ENCODE measurements at regions not wholly inside any gene's neighbourhood (a gene's known extent, or its start where the extent isn't known, plus 50 kb on each side); places are given as distances from the start of the nearest gene placed in this dataset.

- intact Hi-C loops (cut with DNase I, micrococcal nuclease) = no loop called here
Measured at GRCh38 chr11:112608509-112608908, 347.8 kb upstream of the PLET1 start.

GRCh38 chr11:112610494-112610893 is 349.8 kb upstream of the PLET1 start:
- Histone ChIP-seq H3K27me3 (ENCODE audit: control insufficient read depth in 1 of 2, insufficient read depth in 2 of 2, low read length in 2 of 2) (peaks cover 0 to 4% of the 10 kb centered on the region in 2 experiments), H3K36me3 (ENCODE audit: insufficient read depth, low read length) (no peaks in the 10 kb centered on the region), H3K4me3 (ENCODE audit: low read length) (no peak overlapping the region), H3K9me3 (ENCODE audit: control insufficient read depth in 1 of 2, insufficient read depth in 1 of 2, low read length in 2 of 2) (no peaks in the 10 kb centered on the region), H3K27ac (ENCODE audit: low read depth in 1 of 2, low read length in 2 of 2) (no peak overlapping the region), H3K4me1 (ENCODE audit: insufficient read depth, low read length) (no peaks in the 10 kb centered on the region)
- no peaks in the 10 kb centered on the region for H3K9me3 Mint-ChIP-seq
- CTCF ChIA-PET = no interaction called here
- peaks cover 37% of the 10 kb centered on the region for H3K27me3 Mint-ChIP-seq
- no peak for TF ChIP-seq CTCF (IDR thresholded peaks at IDR 0.05)
- H3K4me3 Mint-ChIP-seq = no peak overlapping the region
- no peaks in the 10 kb centered on the region for H3K4me1 Mint-ChIP-seq (ENCODE audit: low read depth)
- intact Hi-C loops (cut with DNase I, micrococcal nuclease) = no loop called here
- no peak overlapping the region for H3K27ac Mint-ChIP-seq
- POLR2A ChIA-PET = no interaction called here
- ATAC-seq (ENCODE audit: poor library complexity) (no peak), DNase-seq (no peak)
- H3K36me3 Mint-ChIP-seq (ENCODE audit: low read depth) = no peaks in the 10 kb centered on the region

More at GRCh38 chr11:112608509-112608908, 347.8 kb upstream of the PLET1 start:
- Histone ChIP-seq H3K4me1 (ENCODE audit: insufficient read depth, low read length) (no peaks in the 10 kb centered on the region), H3K27ac (ENCODE audit: low read depth in 1 of 2, low read length in 2 of 2) (no peak overlapping the region), H3K9me3 (ENCODE audit: control insufficient read depth in 1 of 2, insufficient read depth in 1 of 2, low read length in 2 of 2) (no peaks in the 10 kb centered on the region), H3K36me3 (ENCODE audit: insufficient read depth, low read length) (no peaks in the 10 kb centered on the region), H3K27me3 (ENCODE audit: control insufficient read depth in 1 of 2, insufficient read depth in 2 of 2, low read length in 2 of 2) (peaks cover 7 to 9% of the 10 kb centered on the region in 2 experiments), H3K4me3 (ENCODE audit: low read length) (no peak overlapping the region)
- TF ChIP-seq CTCF (IDR thresholded peaks at IDR 0.05) = no peak
- Mint-ChIP-seq H3K4me3 (no peak overlapping the region), H3K4me1 (ENCODE audit: low read depth) (no peaks in the 10 kb centered on the region), H3K27me3 (peaks cover 31% of the 10 kb centered on the region), H3K27ac (no peak overlapping the region), H3K36me3 (ENCODE audit: low read depth) (no peaks in the 10 kb centered on the region), H3K9me3 (no peaks in the 10 kb centered on the region)
- DNase-seq (no peak), ATAC-seq (ENCODE audit: poor library complexity) (no peak)
- CTCF ChIA-PET = interaction anchor here (0.6 kb wide), 1 partner anchor 918 kb away, joined by 3 read pairs; no protein-coding TSS in a partner anchor
- POLR2A ChIA-PET = no interaction called here

- no peak overlapping the region for H3K4me3 ChIP-seq (ENCODE audit: low read length)
- no peaks in the 10 kb centered on the region for H3K36me3 ChIP-seq (ENCODE audit: insufficient read depth, low read length)
- TF ChIP-seq CTCF (IDR thresholded peaks at IDR 0.05) = no peak
- Mint-ChIP-seq H3K27me3 (peaks cover 32% of the 10 kb centered on the region), H3K9me3 (no peaks in the 10 kb centered on the region), H3K4me1 (ENCODE audit: low read depth) (no peaks in the 10 kb centered on the region), H3K36me3 (ENCODE audit: low read depth) (no peaks in the 10 kb centered on the region), H3K4me3 (no peak overlapping the region), H3K27ac (no peak overlapping the region)
- no peaks in the 10 kb centered on the region for H3K9me3 ChIP-seq (ENCODE audit: control insufficient read depth in 1 of 2, insufficient read depth in 1 of 2, low read length in 2 of 2)
- peaks cover 0 to 4% of the 10 kb centered on the region in 2 experiments for H3K27me3 ChIP-seq (ENCODE audit: control insufficient read depth in 1 of 2, insufficient read depth in 2 of 2, low read length in 2 of 2)
- ChIA-PET CTCF (no interaction called here), POLR2A (no interaction called here)
- ATAC-seq (ENCODE audit: poor library complexity) (no peak), DNase-seq (no peak)
- intact Hi-C loops (cut with DNase I, micrococcal nuclease) = no loop called here
- no peaks in the 10 kb centered on the region for H3K4me1 ChIP-seq (ENCODE audit: insufficient read depth, low read length)
- no peak overlapping the region for H3K27ac ChIP-seq (ENCODE audit: low read depth in 1 of 2, low read length in 2 of 2)
Measured at GRCh38 chr11:112610996-112611750, 350.0 kb upstream of the NCAM1 start.

Measured in CD4-positive, alpha-beta T cell (primary cell).